ENCODE measurements at regions not wholly inside any gene's neighbourhood (a gene's known extent, or its start where the extent isn't known, plus 50 kb on each side); places are given as distances from the start of the nearest gene placed in this dataset.

GRCh38 chr5:174323878-174324281 is 278.4 kb downstream of the NSG2 start:
- TF ChIP-seq CTCF (IDR thresholded peaks at IDR 0.05) (no peak), POLR2A (IDR thresholded peaks at IDR 0.05) (no peak), EP300 (IDR thresholded peaks at IDR 0.05) (no peak)
